Aorta (tissue), 5 donors: ENCODE measurements at regions not wholly inside any gene's neighbourhood (a gene's known extent, or its start where the extent isn't known, plus 50 kb on each side); places are given as distances from the start of the nearest gene placed in this dataset.

Experiments
- ATAC-seq: fragments of 200-7000 bp; cut with Tn5 transposase; one replicate; pipeline ENCODE4 v1.9.1; 2022; ENCODE audit warnings: moderate library complexity; ENCODE audit not compliant: low FRiP score
- DNase-seq, 2 donors: peaks; one replicate each; pipeline ENCODE4 v3.0.0-alpha.2; 2020
- H3K27ac ChIP-seq, 2 donors: one replicate each; pipeline ENCODE4 v1.5.1; 2013; ENCODE audit warnings: low read length in 2 of 2, mild to moderate bottlenecking in 2 of 2, moderate library complexity in 2 of 2, control low read depth in 1 of 2, inconsistent platforms in 1 of 2, low read depth in 1 of 2
- H3K27me3 ChIP-seq, 2 donors: one replicate each; pipeline ENCODE4 v1.6.1; 2013; ENCODE audit warnings: control low read depth in 1 of 2, low read length in 1 of 2, mild to moderate bottlenecking in 1 of 2, moderate library complexity in 1 of 2; ENCODE audit not compliant: insufficient read depth in 2 of 2, control insufficient read depth in 1 of 2
- H3K36me3 ChIP-seq, 2 donors: one replicate each; pipeline ENCODE4 v1.6.1; 2013; ENCODE audit warnings: control low read depth in 1 of 2, low read length in 1 of 2, mild to moderate bottlenecking in 1 of 2; ENCODE audit not compliant: insufficient read depth in 2 of 2, control insufficient read depth in 1 of 2
- H3K4me1 ChIP-seq, 2 donors: one replicate each; pipeline ENCODE4 v1.6.1; 2013; ENCODE audit warnings: low read length in 2 of 2, control low read depth in 1 of 2, mild to moderate bottlenecking in 1 of 2, moderate library complexity in 1 of 2; ENCODE audit not compliant: insufficient read depth in 2 of 2, control insufficient read depth in 1 of 2
- H3K4me3 ChIP-seq, 2 donors: one replicate each; pipeline ENCODE4 v1.5.1; 2013; ENCODE audit warnings: low read length in 2 of 2, control low read depth in 1 of 2, mild to moderate bottlenecking in 1 of 2
- H3K9me3 ChIP-seq: one replicate; pipeline ENCODE4 v1.6.1; 2013; ENCODE audit warnings: mild to moderate bottlenecking, low read length; ENCODE audit not compliant: control insufficient read depth
- WGBS, 2 donors: extraction: QIAGEN DNeasy Blood & Tissue Kit; methylation state at CpG; one replicate each; pipeline ENCODE4 v1.1.7; 2013; 5-methylcytosine and 5-hydroxymethylcytosine counted together
- intact Hi-C, 2 donors: fragments of 100-400 bp; cut with DNase I; formaldehyde crosslinking; loops; one replicate each; pipeline versions ENCODE4 v1.14.2 to v1.15.0; 2022
- donor health status: healthy with polysubstance abuse.
- donor health status: Bipolar disorder and iron deficiency.
- donor health status: DM: no; HTN: no; CAD: no.
- donor health status: DM: no; HTN: no; CAD: no.
- donor health status: DM: yes; HTN: yes; CAD: no.

DNA sequence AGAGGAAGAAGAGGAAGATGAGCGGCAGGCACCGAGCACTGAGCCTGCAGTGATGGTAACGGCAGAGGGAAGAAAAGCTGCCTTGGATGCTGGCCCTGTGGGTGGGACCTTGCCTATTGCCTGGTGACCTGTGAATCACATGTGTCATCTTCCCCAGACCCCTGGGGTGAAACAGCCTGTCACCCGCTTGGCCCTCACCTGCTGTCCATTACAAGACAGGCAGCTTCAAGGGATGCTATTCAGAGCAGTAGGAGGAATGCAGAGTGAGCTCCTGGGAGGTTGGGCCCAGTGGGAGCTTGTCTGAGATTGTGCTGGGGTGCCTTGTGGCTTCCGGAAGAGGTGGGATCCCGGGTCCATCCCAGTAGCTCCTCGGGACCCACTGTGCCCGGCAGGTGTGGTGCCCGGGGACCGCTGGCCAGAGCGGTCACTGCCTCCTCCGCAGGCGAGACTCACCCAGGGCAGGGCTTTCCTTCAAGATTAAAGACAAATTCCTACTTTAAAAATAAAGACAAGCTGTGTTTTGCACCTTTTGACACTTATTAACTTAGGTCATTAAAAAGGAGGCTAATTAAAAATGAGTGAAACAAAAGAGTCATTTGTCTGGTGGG, 440.2 kb upstream of the MKI67 start:
- no peak overlapping the region for H3K27ac ChIP-seq
- H3K27me3 ChIP-seq, result no peaks in the 10 kb centered on the region
- H3K9me3 ChIP-seq, result peaks cover 8% of the 10 kb centered on the region
- H3K4me3 ChIP-seq, result no peak overlapping the region
- DNase-seq (no peak), ATAC-seq (no peak)
- 96 to 97% methylated on average over 11 to 13 of the region's 13 CpGs for WGBS, 2 donors
- no peaks in the 10 kb centered on the region for H3K4me1 ChIP-seq
- intact Hi-C loops, result no loop called here
- H3K36me3 ChIP-seq, result no peaks in the 10 kb centered on the region

DNA sequence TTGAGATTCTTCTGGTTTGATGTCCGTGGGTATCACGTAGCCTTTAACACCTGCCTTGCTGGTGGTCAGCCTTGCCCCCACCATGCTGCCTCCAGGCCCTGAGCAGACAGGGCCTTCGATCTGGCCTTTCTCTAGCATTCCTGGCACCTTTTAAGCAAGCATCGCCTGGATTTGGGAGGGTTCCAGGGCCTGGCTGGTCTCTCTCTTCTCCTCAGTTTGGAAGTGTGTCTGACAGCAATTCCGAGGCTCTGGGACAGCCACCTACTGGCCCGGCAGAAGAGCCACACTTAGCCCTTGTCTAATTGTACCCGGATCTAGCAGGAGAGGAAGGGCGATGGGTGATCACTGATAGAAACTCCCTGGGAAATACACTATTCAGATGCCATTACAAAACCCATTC, 441.3 kb upstream of the MKI67 start:
- intact Hi-C loops, result no loop called here
- H3K9me3 ChIP-seq, result peaks cover 5% of the 10 kb centered on the region
- no peak for DNase-seq
- no peak overlapping the region for H3K4me3 ChIP-seq
- no peaks in the 10 kb centered on the region for H3K27me3 ChIP-seq
- H3K4me1 ChIP-seq, result no peaks in the 10 kb centered on the region
- no peaks in the 10 kb centered on the region for H3K36me3 ChIP-seq
- no peak for ATAC-seq
- 18 to 25% methylated on average over 8 of the region's 8 CpGs for WGBS, 2 donors
- H3K27ac ChIP-seq, result no peak overlapping the region

DNA sequence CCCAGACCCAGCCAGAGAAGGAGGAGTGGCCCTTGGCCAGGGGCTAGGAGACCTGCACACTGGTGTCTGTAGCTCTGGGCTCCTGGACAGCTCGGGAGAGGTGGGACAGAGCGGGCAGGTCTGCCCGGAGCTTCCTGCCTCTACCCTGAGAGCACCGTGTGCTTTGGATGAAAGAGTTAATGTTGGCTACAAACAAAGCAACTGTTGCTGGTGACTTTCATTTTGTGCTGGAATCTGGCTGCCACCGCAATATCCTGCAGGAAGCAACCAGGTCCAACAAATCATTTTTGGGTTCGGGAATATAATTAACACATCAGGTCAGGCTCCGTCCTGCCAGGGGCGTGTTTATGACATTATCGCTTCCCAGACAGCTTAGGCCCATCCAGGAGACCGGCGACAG, 441.8 kb upstream of the MKI67 start:
- ATAC-seq, result no peak
- intact Hi-C loops, result no loop called here
- no peaks in the 10 kb centered on the region for H3K4me1 ChIP-seq
- H3K9me3 ChIP-seq, result peaks cover 4% of the 10 kb centered on the region
- H3K27ac ChIP-seq, result no peak overlapping the region
- no peak overlapping the region for H3K4me3 ChIP-seq
- WGBS, 2 donors, result 84 to 87% methylated on average over 11 of the region's 11 CpGs
- no peaks in the 10 kb centered on the region for H3K27me3 ChIP-seq
- H3K36me3 ChIP-seq, result no peaks in the 10 kb centered on the region
- DNase-seq, result no peak

DNA sequence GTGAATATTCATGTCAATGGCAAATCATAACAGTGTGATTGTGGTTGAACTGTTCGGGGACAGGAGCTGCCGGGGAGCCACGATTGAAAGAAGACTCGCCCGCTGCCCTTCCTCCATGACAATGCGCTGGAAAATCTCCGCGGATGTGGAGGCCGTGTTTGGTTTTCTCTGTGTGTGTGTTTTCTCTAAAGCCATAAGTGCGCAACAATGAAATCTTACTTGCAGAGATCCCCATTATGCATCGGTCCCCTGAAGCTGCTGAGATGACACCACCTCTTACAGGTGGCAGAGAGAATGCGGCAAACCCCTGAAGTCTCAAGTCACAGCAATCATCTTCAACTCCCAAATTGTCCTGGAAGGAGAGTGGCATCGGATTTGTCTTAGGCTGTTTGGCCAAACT, 442.3 kb upstream of the MKI67 start:
- Histone ChIP-seq H3K27me3 (no peaks in the 10 kb centered on the region), H3K4me1 (no peaks in the 10 kb centered on the region), H3K4me3 (no peak overlapping the region), H3K27ac (no peak overlapping the region), H3K9me3 (peaks cover under 1% of the 10 kb centered on the region), H3K36me3 (no peaks in the 10 kb centered on the region)
- DNase-seq (no peak), ATAC-seq (no peak)
- intact Hi-C loops, result no loop called here
- WGBS, 2 donors, result 94 to 95% methylated on average over 13 of the region's 13 CpGs

DNA sequence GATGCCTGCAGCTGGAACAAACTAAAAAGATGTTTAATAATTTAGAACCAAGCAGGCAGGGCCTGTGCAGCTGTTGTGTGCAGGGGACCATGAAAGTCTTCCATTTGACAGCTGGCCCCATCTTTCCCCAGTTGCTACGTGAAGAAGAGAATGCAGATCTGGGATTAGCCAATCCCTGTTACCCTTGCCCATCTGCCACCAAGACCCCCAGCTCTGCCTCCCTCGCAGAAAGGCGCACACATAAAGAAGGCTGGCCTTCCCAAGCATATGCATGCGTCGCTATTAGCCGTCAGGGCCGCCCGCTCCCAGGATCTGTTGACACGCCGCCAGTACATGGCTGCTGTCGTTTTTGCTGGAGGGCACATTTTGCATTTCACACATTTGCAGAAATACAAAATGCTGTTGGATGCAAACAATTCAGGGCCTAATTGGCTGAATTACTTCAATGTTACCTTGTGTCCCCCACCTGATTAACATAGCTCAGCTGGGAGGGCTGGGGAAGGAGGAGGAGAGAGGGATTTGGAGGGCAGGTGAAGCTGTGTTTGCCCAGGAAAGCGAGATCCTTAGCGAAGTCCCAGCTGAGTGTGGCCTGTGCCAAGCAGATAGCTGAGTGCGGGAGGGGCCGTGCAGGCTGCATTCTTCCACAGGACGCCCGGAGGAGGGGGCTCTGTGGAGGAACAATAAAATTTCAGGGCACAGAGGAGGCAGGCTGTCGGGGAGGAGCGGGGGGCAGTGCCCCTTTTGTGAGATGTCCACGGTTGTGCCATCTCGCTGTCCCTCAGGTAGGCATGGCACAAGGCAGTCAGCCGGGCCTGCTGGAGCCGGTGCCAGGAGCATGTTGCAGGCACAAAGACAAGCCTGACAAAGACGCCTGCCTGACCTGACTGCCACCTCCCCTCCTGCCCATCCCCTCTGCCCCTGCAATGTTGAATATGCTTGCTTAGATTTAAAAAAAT, 443.0 kb upstream of the MKI67 start:
- H3K36me3 ChIP-seq, result no peaks in the 10 kb centered on the region
- H3K4me3 ChIP-seq, result no peak overlapping the region
- intact Hi-C loops, result no loop called here
- 71 to 81% methylated on average over 24 of the region's 24 CpGs for WGBS, 2 donors
- no peak overlapping the region for H3K27ac ChIP-seq
- ATAC-seq (no peak), DNase-seq (no peak)
- H3K27me3 ChIP-seq, result no peaks in the 10 kb centered on the region
- H3K4me1 ChIP-seq, result no peaks in the 10 kb centered on the region
- H3K9me3 ChIP-seq, result no peaks in the 10 kb centered on the region

DNA sequence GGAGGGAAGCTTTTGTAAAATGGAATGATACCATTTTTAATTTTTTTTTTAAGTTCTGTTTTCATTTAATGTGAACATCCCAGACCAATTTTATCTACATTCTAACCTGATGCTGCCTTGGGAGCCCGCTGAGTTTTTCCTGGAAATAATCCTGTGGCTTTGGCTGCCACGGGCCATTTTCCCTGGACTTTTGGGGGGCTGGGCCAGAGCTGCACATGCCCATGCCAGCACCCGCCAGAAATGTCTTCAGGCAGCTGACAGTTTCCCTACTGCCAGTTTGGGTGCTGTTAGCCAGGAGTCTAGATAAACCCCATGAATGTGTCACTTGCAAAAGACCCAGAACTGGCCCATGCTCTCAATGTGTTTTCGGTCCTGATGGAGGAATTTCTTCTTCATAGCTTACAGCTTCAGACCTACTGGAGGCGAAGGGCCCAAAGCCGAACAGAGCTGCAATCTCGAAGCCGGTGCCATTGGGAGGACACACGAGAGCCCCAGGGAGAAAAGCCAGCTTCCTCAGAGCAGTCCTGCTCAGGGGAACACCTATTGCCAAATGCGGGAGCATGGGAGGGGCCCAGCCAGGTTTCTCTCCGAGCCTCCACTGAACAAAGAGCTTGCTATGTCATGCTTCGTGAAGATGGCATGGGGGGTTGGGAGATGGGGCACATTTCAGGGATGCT, 444.2 kb upstream of the MKI67 start:
- H3K4me1 ChIP-seq, result no peaks in the 10 kb centered on the region
- no peak for DNase-seq
- intact Hi-C loops, result no loop called here
- H3K27ac ChIP-seq, result no peak overlapping the region
- H3K27me3 ChIP-seq, result no peaks in the 10 kb centered on the region
- no peaks in the 10 kb centered on the region for H3K36me3 ChIP-seq
- WGBS, 2 donors, result 22 to 30% methylated on average over 12 of the region's 12 CpGs
- no peak overlapping the region for H3K4me3 ChIP-seq
- H3K9me3 ChIP-seq, result no peaks in the 10 kb centered on the region
- no peak for ATAC-seq

DNA sequence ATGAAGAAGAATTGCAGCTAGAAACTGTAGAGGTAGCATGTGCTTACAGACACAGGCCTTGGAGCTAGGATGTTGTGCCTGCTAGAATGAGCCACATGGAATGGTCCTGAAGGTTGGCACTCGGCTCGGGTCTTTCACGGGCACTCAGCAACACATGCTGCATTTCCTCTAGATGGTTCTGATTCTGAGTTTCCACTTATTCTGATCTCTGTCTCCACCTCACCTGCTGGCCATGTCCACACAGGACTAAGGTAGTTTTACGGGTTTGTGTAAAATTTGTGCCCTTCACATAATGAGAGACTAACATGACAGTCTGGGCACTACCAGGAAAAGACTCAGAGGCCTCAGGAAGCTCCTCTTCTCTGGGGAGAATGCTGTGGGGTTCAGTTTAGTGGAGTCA, 444.8 kb upstream of the MKI67 start:
- no peaks in the 10 kb centered on the region for H3K9me3 ChIP-seq
- DNase-seq, result no peak
- no peaks in the 10 kb centered on the region for H3K27me3 ChIP-seq
- no peak overlapping the region for H3K4me3 ChIP-seq
- ATAC-seq, result no peak
- H3K36me3 ChIP-seq, result no peaks in the 10 kb centered on the region
- H3K4me1 ChIP-seq, result no peaks in the 10 kb centered on the region
- 68 to 77% methylated on average over 4 of the region's 4 CpGs for WGBS, 2 donors
- intact Hi-C loops, result no loop called here
- no peak overlapping the region for H3K27ac ChIP-seq

DNA sequence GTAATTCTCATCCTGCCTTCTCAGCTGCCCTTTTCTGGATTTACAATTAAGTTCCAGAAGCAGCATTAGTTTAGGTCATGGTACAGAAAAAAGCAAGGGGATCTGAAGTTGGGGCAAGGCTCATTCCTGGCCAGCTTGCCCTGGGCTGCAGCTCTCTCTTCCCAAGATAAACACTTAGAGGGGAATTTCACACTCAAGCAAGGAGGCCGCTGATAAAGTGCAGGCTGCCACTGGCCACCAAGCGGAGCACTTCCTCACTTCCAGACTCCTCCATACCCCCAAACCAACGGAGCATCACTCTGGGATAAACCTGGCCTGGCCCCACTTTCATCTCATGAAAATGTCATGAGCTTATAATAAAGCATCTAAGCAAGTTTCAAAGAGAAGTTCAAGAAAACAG, 445.5 kb upstream of the MKI67 start:
- WGBS, 2 donors, result 40% methylated on average over 3 of the region's 3 CpGs
- H3K9me3 ChIP-seq, result no peaks in the 10 kb centered on the region
- ATAC-seq, result no peak

More for the DNA sequence above, 445.5 kb upstream of the MKI67 start:
- H3K4me1 ChIP-seq, result no peaks in the 10 kb centered on the region
- DNase-seq, result no peak
- no peaks in the 10 kb centered on the region for H3K27me3 ChIP-seq
- intact Hi-C loops, result no loop called here
- H3K36me3 ChIP-seq, result no peaks in the 10 kb centered on the region
- H3K27ac ChIP-seq, result no peak overlapping the region
- no peak overlapping the region for H3K4me3 ChIP-seq
